CD4-positive, alpha-beta T cell treated with Interleukin-15 for 4 hours (primary cell): ENCODE measurements at regions not wholly inside any gene's neighbourhood (a gene's known extent, or its start where the extent isn't known, plus 50 kb on each side); places are given as distances from the start of the nearest gene placed in this dataset.
"Not testable (repeated sequence)": the region's sequence is repeated elsewhere in the genome, so short reads cannot be mapped to it uniquely, and the experiment has no call there.

Experiments used
- DNase-seq: peaks from one replicate; pipeline ENCODE4 v3.0.0-alpha.2; 2020; ENCODE audit warnings: low spot score

- no peak for DNase-seq
Observed at GRCh38 chr5:155619688-155620087, 606.1 kb downstream of the KIF4B start.

DNA sequence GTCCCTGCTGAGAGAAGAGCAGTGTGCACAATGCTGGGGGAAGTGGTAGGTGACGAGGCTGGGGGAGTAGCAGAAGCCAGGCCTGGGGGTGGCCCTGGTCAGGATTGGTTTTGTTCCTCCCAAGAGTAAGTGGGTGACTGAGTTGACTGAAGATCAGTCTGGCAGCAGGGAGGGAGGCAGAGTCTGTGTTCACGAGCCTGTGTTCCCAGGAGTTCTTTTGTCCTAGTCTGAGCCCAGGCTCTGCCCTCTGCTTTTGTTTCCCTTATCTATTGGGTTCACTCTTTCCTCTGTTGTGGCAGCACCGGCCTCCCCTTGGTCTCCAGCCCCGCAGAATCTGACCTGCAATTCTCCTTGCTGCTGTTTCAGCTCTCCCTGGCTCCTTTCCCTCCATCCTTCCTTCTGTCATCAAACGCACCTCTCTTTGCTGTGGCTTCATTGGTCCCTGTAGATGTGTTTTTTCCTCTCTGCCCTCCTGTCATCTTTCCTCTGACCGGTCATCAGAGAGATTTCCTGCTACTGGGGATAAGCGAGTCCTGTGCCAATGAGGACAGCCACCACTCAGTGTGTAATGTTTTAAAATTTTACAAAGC is 607.4 kb downstream of the KIF4B start:
- DNase-seq: no peak

DNA sequence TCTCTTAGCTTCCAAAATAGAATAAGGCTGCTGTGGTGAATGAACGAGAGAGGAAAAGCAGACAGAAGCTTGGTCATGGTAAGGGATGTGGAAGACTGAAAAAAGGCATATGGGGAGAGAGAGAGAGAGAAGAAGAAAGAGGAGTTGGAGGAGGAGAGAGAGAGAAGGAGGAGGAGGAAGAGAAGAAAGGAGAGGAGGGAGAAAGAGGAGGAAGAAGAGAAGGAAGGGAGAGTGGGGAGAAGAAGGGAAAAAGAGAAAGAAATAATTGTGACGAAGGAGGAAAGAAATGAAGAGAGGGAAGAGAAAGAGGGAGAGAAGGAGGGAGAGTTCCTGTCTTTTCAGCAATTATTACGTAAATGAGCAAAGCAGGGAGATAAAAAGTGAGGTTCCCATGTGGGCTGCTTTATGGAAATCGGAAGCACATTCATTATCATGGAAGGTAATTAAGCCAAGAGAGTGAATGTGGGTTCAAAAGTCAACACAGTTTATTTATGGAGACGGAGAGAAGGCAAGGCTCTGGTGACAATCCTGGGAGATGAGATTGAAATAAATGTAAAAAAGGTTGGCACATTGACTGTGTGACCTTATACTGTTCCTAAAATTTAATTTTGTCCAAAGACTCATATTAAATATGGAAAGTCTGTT is 611.2 kb downstream of the KIF4B start:
- DNase-seq: no peak

DNA sequence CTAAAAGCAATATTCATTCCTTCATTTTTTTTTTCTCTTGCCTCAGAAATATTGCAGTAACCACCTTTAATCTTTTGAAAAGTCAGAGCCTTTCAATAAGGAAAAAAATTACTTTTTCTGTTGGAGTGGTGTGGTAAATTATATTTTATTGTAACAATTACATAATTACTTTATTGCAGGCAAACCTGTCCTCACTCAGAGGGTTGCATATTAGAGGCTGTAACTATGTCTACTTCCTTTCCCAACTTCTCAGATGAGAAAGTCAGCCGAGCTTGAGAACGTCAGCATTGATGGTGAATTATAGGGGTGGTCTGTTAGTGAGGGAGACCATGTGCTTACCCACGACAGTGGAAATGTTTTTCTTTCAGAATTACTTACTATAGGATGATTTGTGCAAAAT is 611.8 kb downstream of the KIF4B start:
- DNase-seq: no peak

- DNase-seq: no peak
Observed at GRCh38 chr5:155625897-155626543, 612.5 kb downstream of the KIF4B start.

GRCh38 chr5:155626592-155626991 is 613.0 kb downstream of the KIF4B start:
- no peak for DNase-seq

- DNase-seq: no peak
Observed at GRCh38 chr5:155628346-155628745, 614.8 kb downstream of the KIF4B start.

- no peak for DNase-seq
Observed at GRCh38 chr5:155629597-155629996, 616.0 kb downstream of the KIF4B start.

DNA sequence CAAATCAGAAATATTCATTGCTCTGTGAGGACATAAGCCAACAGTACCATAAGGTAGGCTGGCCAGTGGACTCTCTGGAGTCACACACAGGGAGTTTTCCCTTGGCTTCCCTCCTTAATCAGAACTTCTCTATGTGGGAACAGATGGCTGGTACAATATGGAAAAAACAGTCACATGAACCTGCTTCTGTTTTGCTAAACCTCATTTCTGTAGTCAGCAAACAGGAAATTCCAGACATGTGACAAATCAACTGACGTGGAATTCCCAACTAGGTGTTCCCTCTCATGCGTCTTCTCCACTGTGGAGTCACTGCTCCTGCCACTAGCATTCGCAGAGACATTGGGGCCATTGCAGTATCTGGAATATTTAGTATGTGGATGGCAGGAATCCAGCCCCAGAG is 617.6 kb downstream of the KIF4B start:
- no peak for DNase-seq

DNA sequence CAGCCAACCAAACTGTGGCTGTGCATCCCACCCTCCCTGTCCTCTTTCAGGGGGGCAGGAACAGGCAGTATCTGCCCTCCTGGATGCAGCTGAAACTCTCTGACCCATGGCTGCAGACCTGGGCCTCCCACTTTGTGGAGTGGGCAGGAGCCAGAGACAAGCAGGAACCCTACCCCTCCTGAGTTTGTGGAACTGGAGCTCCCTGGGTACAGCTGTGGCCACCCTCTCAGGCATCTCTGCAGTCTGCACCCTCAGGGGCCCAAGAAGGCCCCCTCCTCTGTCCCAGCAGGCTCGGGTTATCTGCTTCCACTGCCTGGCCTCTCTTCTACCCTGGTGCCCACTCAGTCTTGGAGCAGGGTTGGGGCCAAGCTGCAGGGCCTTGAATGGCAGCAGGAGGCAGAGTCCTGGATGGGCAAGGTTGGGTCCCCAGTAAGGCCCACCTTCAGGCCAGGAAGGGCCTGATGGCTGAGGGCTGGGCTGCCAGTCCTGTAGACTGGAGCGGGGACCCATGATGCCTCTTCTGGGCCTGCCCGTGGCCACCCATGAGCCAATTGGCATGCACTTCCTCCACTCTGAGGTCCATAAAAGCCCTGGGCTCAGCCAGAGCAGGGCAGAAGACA is 619.9 kb downstream of the KIF4B start:
- no peak for DNase-seq

DNA sequence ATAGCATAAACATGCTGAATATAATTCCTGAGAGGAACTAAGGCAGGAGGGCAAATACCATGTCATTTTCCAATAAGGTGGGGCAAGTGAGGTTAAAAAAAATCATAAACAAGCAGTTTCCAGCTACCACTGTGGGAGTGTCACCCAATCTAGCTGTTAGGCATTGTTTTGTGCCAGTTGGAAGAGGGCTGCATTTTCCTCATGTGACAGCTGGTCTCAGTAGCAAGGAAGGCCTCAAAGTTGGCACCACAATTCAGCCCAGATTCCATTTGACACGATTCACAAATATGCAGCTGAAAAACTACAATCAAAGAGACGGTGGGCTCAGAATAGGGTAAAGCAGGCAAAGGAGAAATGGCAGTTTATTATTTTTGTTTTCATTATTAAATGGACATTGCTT is 636.1 kb downstream of the KIF4B start:
- DNase-seq: no peak

DNA sequence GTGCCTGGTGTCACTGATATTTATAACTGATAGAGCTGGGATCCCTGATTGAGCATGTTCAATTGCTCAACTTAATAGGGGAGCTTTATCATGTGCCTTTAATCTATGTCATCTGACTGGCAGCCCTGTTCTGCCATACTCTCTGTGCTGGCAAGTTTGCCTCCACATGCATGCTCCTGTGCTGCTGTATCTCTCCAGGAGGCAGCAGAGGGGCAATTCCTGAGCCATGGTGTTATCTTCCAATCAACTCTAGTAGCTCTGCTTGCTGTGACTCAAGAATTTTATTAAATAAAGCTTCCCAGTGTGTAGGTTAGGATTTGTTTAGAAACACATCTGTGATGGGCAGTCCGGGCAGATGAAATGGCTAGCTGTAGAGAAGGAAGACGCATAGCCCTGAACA is 642.0 kb downstream of the KIF4B start:
- DNase-seq: no peak

DNA sequence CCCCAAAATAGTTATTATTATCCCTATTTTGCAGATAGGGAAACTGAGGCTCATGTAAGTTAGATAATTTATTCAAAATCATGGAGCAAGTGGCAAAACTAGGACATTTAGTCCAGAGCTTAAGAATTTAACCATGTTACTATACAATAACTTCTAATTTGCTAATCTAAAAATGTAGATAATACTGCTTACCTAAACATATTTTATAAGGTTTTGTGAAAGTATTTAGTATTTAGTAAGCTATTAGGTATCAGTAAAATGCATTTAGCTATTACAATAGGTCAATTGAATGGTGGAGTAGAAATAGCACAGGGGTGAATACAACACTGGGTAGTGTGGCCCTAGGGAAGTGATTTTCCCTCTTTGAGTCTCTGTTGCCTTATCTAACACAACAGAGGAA is 648.3 kb downstream of the KIF4B start:
- no peak for DNase-seq

GRCh38 chr5:155665361-155665760 is 651.8 kb downstream of the KIF4B start:
- no peak for DNase-seq

DNA sequence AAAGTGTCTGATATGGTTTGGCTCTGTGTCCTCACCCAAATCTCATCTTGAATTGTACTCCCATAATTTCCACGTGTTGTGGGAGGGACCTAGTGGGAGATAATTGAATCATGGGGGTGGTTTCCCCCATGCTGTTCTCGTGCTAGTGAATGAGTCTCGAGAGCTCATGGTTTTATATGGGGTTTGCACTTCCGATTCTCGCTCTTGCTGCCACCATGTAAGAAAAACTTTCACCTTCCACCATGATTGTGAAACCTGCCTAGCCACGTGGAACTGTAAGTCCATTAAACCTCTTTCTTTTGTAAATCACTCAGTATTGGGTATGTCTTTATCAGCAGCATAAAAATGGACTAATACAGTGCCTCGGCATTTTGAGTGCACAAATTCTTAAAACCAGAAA is 655.0 kb upstream of the SGCD start:
- DNase-seq: not testable (repeated sequence)

DNA sequence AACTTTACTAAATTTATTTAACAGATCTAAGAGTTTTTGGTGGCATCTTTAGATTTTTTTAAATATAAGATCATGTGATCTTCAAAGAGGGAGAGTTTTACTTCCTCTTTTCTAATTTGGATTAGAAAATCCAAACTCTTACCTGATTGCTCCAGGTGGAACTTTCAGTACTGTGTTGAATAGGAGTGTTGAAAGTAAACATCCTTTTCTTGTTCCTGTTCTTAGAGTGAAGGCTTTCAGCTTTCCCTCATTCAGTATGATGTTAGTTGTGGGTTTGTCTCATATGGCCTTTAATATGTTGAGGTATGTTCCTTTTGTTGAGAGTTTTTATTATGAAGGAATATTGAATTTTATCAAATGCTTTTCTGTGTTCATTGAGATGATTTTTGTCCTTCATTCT is 650.0 kb upstream of the SGCD start:
- no peak for DNase-seq

DNA sequence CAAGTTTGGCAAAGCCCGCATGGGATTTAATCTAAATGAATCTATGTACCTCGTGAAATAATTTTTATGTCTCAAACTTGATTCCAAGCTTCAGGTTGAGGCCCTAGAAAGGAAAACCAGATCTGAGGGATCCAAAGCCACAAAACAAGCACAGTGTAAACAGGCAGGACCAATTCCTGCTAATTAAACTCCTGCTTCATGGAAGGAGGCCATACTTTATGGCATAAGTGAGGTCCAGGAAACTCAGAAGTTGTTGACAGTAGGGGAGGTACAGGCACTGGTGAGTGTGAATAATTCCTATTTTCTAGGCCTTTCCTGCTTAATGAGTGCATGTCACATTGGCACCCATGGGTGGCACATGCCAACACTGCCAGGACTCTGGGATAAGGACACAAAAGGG is 648.6 kb upstream of the SGCD start:
- DNase-seq: no peak

- no peak for DNase-seq
Observed at GRCh38 chr5:155679530-155679929, 647.4 kb upstream of the SGCD start.

DNA sequence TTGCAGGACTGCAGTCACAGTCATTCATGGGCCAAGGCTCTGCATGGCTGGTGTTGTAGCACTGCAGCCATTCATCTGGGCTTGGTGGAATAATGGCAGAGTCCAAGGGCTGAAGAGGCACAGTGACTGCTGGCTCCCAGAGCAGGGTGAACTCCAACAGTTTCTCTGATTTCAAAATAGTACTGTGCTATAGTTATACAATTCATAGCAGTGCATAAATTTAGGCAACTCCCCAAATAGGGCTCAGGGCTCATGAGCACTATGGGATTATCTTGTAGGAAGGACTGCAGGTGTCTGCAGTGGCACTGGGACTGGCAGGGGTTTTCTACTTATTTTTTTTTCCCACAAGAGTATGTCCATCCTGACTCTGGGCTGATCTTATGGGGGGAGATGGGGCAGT is 642.5 kb upstream of the SGCD start:
- no peak for DNase-seq

DNA sequence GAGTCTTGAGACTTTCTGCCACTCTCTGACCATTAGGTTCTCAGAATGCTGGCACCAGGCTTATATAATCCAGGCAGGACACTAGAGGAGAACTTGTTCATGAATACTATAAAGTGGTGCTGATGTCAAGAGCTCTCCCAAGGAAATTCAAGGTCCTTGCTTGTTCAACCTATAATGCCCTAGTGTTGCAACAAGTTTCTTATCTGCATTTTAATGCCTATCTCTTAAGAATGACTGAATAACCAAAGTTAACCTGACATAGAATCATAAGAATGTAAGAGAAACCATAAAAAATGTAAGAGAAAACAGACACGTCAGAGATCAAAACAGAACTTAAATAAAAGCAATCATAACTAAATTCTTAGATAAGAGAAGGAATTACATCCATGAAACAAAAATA is 640.8 kb upstream of the SGCD start:
- DNase-seq: no peak

- DNase-seq: no peak
Observed at GRCh38 chr5:155689406-155689805, 637.6 kb upstream of the SGCD start.

GRCh38 chr5:155696362-155696761 is 630.6 kb upstream of the SGCD start:
- no peak for DNase-seq

- DNase-seq: no peak
Observed at GRCh38 chr5:155697236-155697635, 629.7 kb upstream of the SGCD start.
